ENCODE measurements at regions not wholly inside any gene's neighbourhood (a gene's known extent, or its start where the extent isn't known, plus 50 kb on each side); places are given as distances from the start of the nearest gene placed in this dataset.

DNA sequence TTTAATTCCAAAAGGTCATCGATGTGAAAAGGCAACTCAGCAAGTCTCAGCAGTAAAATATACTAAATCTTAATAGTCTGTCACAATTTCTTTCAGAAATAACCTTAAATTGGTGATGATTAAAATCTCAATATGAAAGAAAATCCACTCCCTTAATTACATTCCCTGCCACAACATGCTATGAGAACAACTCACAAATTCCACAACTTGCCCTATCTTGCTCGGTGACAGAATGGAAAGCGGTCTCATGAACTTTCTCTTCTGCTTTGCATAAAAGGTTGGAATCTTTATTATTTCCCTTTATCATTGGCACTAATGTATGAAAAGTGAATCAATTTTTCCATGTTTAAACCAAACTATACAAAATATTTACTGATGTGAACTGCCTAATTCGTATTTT lies 380.8 kb downstream of the TMA16 start:
- BruUV-seq (replicated peaks) = no TSS peak

DNA sequence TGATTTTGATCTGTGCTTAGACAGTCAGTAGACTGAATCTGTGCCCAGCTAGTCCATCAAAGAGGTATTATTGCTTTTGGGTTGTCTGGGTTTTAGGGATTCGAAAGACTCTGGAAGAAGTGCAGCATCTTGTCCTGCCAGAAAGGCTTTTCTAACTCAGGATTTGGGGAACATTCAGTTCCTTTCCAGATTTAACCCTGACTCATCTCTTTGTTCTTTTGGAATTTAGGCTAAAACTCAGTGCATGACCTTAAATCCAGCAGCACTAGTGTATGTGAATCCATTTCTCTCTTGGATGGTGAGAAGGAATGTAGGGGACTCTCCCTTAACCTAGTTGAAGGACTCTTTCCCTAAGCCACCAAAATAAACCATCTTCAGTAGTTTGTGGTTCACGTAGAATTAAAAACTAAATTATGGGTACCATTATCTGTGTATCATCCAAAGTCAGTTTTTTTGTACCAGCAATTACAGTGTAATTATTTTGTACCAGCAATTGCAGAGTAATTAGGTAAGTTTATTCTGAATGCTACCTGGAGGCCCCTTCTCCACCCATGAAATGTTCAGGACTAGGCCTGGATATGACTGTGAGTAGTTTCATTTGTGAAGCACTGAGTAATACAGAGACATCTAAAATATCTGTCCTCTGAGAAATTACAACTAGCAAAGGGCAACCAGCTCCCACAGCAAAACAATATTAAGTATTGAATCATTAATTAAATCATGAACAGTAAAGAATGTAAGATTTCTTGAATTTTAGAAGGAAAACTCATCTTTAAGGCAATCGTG lies 384.0 kb downstream of the TMA16 start:
- CTCF ChIA-PET = interaction anchor here (0.7 to 0.8 kb wide), 2 partner anchors 13 to 908 kb away, joined by 3 read pairs; no protein-coding TSS in a partner anchor

More for the DNA sequence above, 380.8 kb downstream of the TMA16 start:
- Mint-ChIP-seq H3K27ac (ENCODE audit: low read depth, unreplicated experiment) (peak overlapping the region; percentile 84), H3K27me3 (ENCODE audit: insufficient read depth, unreplicated experiment) (no peaks in the 10 kb centered on the region), H3K4me3 (ENCODE audit: unreplicated experiment) (peak overlapping the region; percentile 48), H3K4me1 (ENCODE audit: insufficient read depth, unreplicated experiment) (peaks cover 33% of the 10 kb centered on the region), H3K9me3 (ENCODE audit: unreplicated experiment) (no peaks in the 10 kb centered on the region), H3K36me3 (ENCODE audit: insufficient read depth, unreplicated experiment) (no peaks in the 10 kb centered on the region)
- ChIA-PET CTCF (no interaction called here), POLR2A (no interaction called here)
- intact Hi-C loops (cut with micrococcal nuclease) = no loop called here
- DNase-seq (ENCODE audit: unreplicated experiment) = peak; percentile 33
- TF ChIP-seq, protein P1, sequence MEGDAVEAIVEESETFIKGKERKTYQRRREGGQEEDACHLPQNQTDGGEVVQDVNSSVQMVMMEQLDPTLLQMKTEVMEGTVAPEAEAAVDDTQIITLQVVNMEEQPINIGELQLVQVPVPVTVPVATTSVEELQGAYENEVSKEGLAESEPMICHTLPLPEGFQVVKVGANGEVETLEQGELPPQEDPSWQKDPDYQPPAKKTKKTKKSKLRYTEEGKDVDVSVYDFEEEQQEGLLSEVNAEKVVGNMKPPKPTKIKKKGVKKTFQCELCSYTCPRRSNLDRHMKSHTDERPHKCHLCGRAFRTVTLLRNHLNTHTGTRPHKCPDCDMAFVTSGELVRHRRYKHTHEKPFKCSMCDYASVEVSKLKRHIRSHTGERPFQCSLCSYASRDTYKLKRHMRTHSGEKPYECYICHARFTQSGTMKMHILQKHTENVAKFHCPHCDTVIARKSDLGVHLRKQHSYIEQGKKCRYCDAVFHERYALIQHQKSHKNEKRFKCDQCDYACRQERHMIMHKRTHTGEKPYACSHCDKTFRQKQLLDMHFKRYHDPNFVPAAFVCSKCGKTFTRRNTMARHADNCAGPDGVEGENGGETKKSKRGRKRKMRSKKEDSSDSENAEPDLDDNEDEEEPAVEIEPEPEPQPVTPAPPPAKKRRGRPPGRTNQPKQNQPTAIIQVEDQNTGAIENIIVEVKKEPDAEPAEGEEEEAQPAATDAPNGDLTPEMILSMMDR (IDR thresholded peaks at IDR 0.05; ENCODE audit: unreplicated experiment) = no peak

DNA sequence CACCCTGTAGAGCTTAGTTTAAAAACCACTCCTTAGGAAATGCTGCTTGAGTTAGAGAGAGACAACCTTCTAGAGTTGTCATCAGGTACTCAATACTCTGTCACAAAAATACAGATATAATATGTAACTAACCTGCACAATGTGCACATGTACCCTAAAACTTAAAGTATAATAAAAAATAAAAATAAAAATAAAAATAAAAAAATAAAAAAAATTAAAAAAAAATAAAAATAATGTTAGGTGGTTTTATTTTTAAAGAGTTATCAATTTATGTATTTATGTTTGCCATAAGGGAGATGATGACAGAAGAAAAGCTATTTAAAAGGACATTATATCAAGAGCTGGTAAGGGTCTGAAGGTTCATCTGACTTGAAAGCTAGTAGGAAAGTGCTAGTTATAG lies 397.9 kb downstream of the TMA16 start:
- H3K4me3 Mint-ChIP-seq (ENCODE audit: unreplicated experiment) = no peak overlapping the region
- H3K27ac Mint-ChIP-seq (ENCODE audit: low read depth, unreplicated experiment) = no peak overlapping the region
- H3K36me3 Mint-ChIP-seq (ENCODE audit: insufficient read depth, unreplicated experiment) = no peaks in the 10 kb centered on the region
- TF ChIP-seq, protein P1 (IDR thresholded peaks at IDR 0.05; ENCODE audit: unreplicated experiment) = no peak
- no peaks in the 10 kb centered on the region for H3K27me3 Mint-ChIP-seq (ENCODE audit: insufficient read depth, unreplicated experiment)
- no peaks in the 10 kb centered on the region for H3K4me1 Mint-ChIP-seq (ENCODE audit: insufficient read depth, unreplicated experiment)
- POLR2A ChIA-PET = interaction anchor here (1.2 kb wide), 1 partner anchor 12 kb away, joined by 3 read pairs; no protein-coding TSS in a partner anchor
- no peak for DNase-seq (ENCODE audit: unreplicated experiment)
- peaks cover 7% of the 10 kb centered on the region for H3K9me3 Mint-ChIP-seq (ENCODE audit: unreplicated experiment)
- no TSS peak for BruUV-seq (replicated peaks)
- CTCF ChIA-PET = interaction anchor here (1.2 kb wide), 1 partner anchor 14 kb away, joined by 3 read pairs; no protein-coding TSS in a partner anchor
- intact Hi-C loops (cut with micrococcal nuclease) = no loop called here

More for the DNA sequence above, 384.0 kb downstream of the TMA16 start:
- TF ChIP-seq, protein P1 (IDR thresholded peaks at IDR 0.05; ENCODE audit: unreplicated experiment) = no peak
- Mint-ChIP-seq H3K36me3 (ENCODE audit: insufficient read depth, unreplicated experiment) (no peaks in the 10 kb centered on the region), H3K9me3 (ENCODE audit: unreplicated experiment) (no peaks in the 10 kb centered on the region), H3K4me3 (ENCODE audit: unreplicated experiment) (no peak overlapping the region), H3K4me1 (ENCODE audit: insufficient read depth, unreplicated experiment) (peaks cover 33% of the 10 kb centered on the region), H3K27ac (ENCODE audit: low read depth, unreplicated experiment) (peak overlapping the region; percentile 71), H3K27me3 (ENCODE audit: insufficient read depth, unreplicated experiment) (no peaks in the 10 kb centered on the region)
- DNase-seq (ENCODE audit: unreplicated experiment) = no peak
- POLR2A ChIA-PET = interaction anchor here (0.6 kb wide), 1 partner anchor 44 kb away, joined by 4 read pairs; no protein-coding TSS in a partner anchor
- BruUV-seq (replicated peaks) = no TSS peak
- intact Hi-C loops (cut with micrococcal nuclease) = no loop called here

DNA sequence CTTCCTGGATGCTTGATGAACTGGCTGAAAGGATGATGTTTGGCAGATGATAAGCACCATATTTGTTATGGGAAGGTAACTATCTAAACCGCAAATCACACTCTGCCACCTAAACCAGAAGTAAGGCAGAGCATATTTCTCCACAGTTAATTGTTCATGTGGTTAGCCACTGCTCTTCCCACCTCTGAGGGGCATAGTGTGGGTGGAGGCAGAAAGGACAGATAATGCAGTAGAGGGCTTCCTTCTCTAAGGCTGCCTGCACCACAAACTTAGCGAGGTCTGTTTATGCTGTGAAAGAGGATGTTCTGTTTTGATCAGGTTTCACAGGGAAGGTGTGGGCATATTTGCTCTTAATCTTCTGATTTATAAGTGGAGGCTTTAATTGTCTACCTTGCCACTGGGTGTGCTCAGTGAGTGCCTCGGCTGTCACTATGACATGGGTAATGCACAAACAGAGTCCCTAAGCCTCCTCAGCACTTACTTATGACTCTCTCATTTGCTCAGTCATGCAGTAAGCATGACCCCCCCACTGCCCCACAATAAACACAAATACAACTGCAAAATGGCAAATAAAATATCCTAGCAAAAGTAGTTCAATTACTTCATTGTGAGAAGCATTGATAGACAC lies 401.0 kb downstream of the TMA16 start:
- no peak for DNase-seq (ENCODE audit: unreplicated experiment)
- intact Hi-C loops (cut with micrococcal nuclease) = no loop called here
- no TSS peak for BruUV-seq (replicated peaks)
- TF ChIP-seq, protein P1 (IDR thresholded peaks at IDR 0.05; ENCODE audit: unreplicated experiment) = no peak
- POLR2A ChIA-PET = interaction anchor here (0.6 kb wide), 1 partner anchor 807 kb away, joined by 4 read pairs; no protein-coding TSS in a partner anchor
- H3K27ac Mint-ChIP-seq (ENCODE audit: low read depth, unreplicated experiment) = no peak overlapping the region
- H3K4me1 Mint-ChIP-seq (ENCODE audit: insufficient read depth, unreplicated experiment) = no peaks in the 10 kb centered on the region
- H3K36me3 Mint-ChIP-seq (ENCODE audit: insufficient read depth, unreplicated experiment) = no peaks in the 10 kb centered on the region
- H3K27me3 Mint-ChIP-seq (ENCODE audit: insufficient read depth, unreplicated experiment) = no peaks in the 10 kb centered on the region
- no peak overlapping the region for H3K4me3 Mint-ChIP-seq (ENCODE audit: unreplicated experiment)
- CTCF ChIA-PET = no interaction called here
- H3K9me3 Mint-ChIP-seq (ENCODE audit: unreplicated experiment) = peaks cover 7% of the 10 kb centered on the region

All from MCF 10A (cell line).